Right ventricle myocardium superior (tissue), 1 donor: ENCODE measurements at regions not wholly inside any gene's neighbourhood (a gene's known extent, or its start where the extent isn't known, plus 50 kb on each side); places are given as distances from the start of the nearest gene placed in this dataset.

ENCODE experiments used
- ATAC-seq: fragments of 200-7000 bp; cut with Tn5 transposase; one replicate; pipeline ENCODE4 v1.9.1; 2020; ENCODE audit warnings: mild to moderate bottlenecking; ENCODE audit not compliant: poor library complexity
- DNase-seq: peaks from one replicate; pipeline ENCODE4 v3.0.0-alpha.2; 2020
- intact Hi-C: fragments of 100-400 bp; cut with DNase I; formaldehyde crosslinking; loops from one replicate; pipeline ENCODE4 v1.11.2; 2022
- donor health status: DM: no; HTN: yes; CAD: no; lungs with severe emphysema.

- DNase-seq: no peak
- intact Hi-C loops: no loop called here
- ATAC-seq: no peak
Observed at GRCh38 chr18:66167829-66168684, 417.2 kb downstream of the CDH7 start.

- ATAC-seq (no peak), DNase-seq (no peak)
- intact Hi-C loops: no loop called here
Observed at GRCh38 chr18:66160007-66160406, 409.2 kb downstream of the CDH7 start.

- ATAC-seq: no peak
- DNase-seq: no peak
- intact Hi-C loops: no loop called here
Observed at GRCh38 chr18:66159451-66159850, 408.6 kb downstream of the CDH7 start.

GRCh38 chr18:66156946-66157687 is 406.3 kb downstream of the CDH7 start:
- DNase-seq (no peak), ATAC-seq (no peak)
- intact Hi-C loops: no loop called here

GRCh38 chr18:66150650-66151049 is 399.8 kb downstream of the CDH7 start:
- intact Hi-C loops: no loop called here
- DNase-seq (no peak), ATAC-seq (no peak)

GRCh38 chr18:66143029-66143428 is 392.2 kb downstream of the CDH7 start:
- DNase-seq (no peak), ATAC-seq (no peak)
- intact Hi-C loops: no loop called here

GRCh38 chr18:66141716-66142115 is 390.9 kb downstream of the CDH7 start:
- DNase-seq (no peak), ATAC-seq (no peak)
- intact Hi-C loops: no loop called here

GRCh38 chr18:66138642-66139041 is 387.8 kb downstream of the CDH7 start:
- DNase-seq: no peak
- intact Hi-C loops: no loop called here
- ATAC-seq: peak; percentile 71

GRCh38 chr18:66136039-66136438 is 385.2 kb downstream of the CDH7 start:
- DNase-seq (no peak), ATAC-seq (peak; percentile 71)
- intact Hi-C loops: no loop called here

GRCh38 chr18:66129248-66129647 is 378.4 kb downstream of the CDH7 start:
- ATAC-seq (no peak), DNase-seq (no peak)
- intact Hi-C loops: no loop called here

- ATAC-seq (no peak), DNase-seq (no peak)
- intact Hi-C loops: no loop called here
Observed at GRCh38 chr18:66126266-66126665, 375.5 kb downstream of the CDH7 start.

- intact Hi-C loops: no loop called here
- ATAC-seq (no peak), DNase-seq (no peak)
Observed at GRCh38 chr18:66124394-66124793, 373.6 kb downstream of the CDH7 start.

GRCh38 chr18:66119347-66119746 is 368.5 kb downstream of the CDH7 start:
- ATAC-seq: no peak
- intact Hi-C loops: no loop called here
- no peak for DNase-seq

- intact Hi-C loops: no loop called here
- DNase-seq: no peak
- no peak for ATAC-seq
Observed at GRCh38 chr18:66111018-66111417, 360.2 kb downstream of the CDH7 start.

- ATAC-seq (no peak), DNase-seq (no peak)
- intact Hi-C loops: no loop called here
Observed at GRCh38 chr18:66110607-66111006, 359.8 kb downstream of the CDH7 start.

- no peak for ATAC-seq
Observed at GRCh38 chr18:66109981-66110380, 359.2 kb downstream of the CDH7 start.

GRCh38 chr18:66107546-66107945 is 356.7 kb downstream of the CDH7 start:
- no peak for DNase-seq
- no peak for ATAC-seq
- intact Hi-C loops: no loop called here

More at GRCh38 chr18:66109981-66110380, 359.2 kb downstream of the CDH7 start:
- intact Hi-C loops: no loop called here
- no peak for DNase-seq

GRCh38 chr18:66105016-66105415 is 354.2 kb downstream of the CDH7 start:
- DNase-seq (no peak), ATAC-seq (no peak)
- intact Hi-C loops: no loop called here

- DNase-seq (no peak), ATAC-seq (no peak)
- intact Hi-C loops: no loop called here
Observed at GRCh38 chr18:66103550-66103949, 352.7 kb downstream of the CDH7 start.

GRCh38 chr18:66083078-66083477 is 332.3 kb downstream of the CDH7 start:
- intact Hi-C loops: no loop called here
- DNase-seq (no peak), ATAC-seq (no peak)
